ENCODE measurements at regions not wholly inside any gene's neighbourhood (a gene's known extent, or its start where the extent isn't known, plus 50 kb on each side); places are given as distances from the start of the nearest gene placed in this dataset.

GRCh38 chr13:112209711-112210110, 142.8 kb downstream of the SOX1 start:
- DNase-seq (no peak), ATAC-seq (no peak)
- intact Hi-C loops (cut with DNase I, micrococcal nuclease) = loop anchor here in 1 of 2 donors (5.0 kb wide), 1 partner anchor 107 kb away; no protein-coding TSS in a partner anchor
- TF ChIP-seq CTCF (IDR thresholded peaks at IDR 0.05) = no peak
- no peaks in the 10 kb centered on the region for H3K9me3 ChIP-seq
- peaks cover 3% of the 10 kb centered on the region for H3K4me1 ChIP-seq (ENCODE audit: low read depth)
- H3K4me3 ChIP-seq = no peak overlapping the region
- H3K36me3 ChIP-seq (ENCODE audit: low read depth) = no peaks in the 10 kb centered on the region

GRCh38 chr13:112210371-112210770, 143.4 kb downstream of the SOX1 start:
- no peak for TF ChIP-seq CTCF (IDR thresholded peaks at IDR 0.05)
- ATAC-seq (no peak), DNase-seq (no peak)
- H3K9me3 ChIP-seq = no peaks in the 10 kb centered on the region
- no peaks in the 10 kb centered on the region for H3K36me3 ChIP-seq (ENCODE audit: low read depth)
- intact Hi-C loops (cut with DNase I, micrococcal nuclease) = loop anchor here in 1 of 2 donors (5.0 kb wide), 1 partner anchor 108 kb away; no protein-coding TSS in a partner anchor
- H3K4me1 ChIP-seq (ENCODE audit: low read depth) = no peaks in the 10 kb centered on the region
- H3K4me3 ChIP-seq = no peak overlapping the region

GRCh38 chr13:112212533-112212932, 145.6 kb downstream of the SOX1 start:
- no peaks in the 10 kb centered on the region for H3K9me3 ChIP-seq
- no peak for DNase-seq
- H3K4me1 ChIP-seq (ENCODE audit: low read depth) = no peaks in the 10 kb centered on the region
- H3K36me3 ChIP-seq (ENCODE audit: low read depth) = no peaks in the 10 kb centered on the region
- intact Hi-C loops (cut with DNase I, micrococcal nuclease) = loop anchor here in 1 of 2 donors (5.0 kb wide), 1 partner anchor 110 kb away; no protein-coding TSS in a partner anchor
- no peak for ATAC-seq
- no peak for TF ChIP-seq CTCF (IDR thresholded peaks at IDR 0.05)
- no peak overlapping the region for H3K4me3 ChIP-seq

GRCh38 chr13:112213467-112214255, 146.7 kb downstream of the SOX1 start:
- Histone ChIP-seq H3K4me1 (ENCODE audit: low read depth) (no peaks in the 10 kb centered on the region), H3K9me3 (no peaks in the 10 kb centered on the region), H3K36me3 (ENCODE audit: low read depth) (no peaks in the 10 kb centered on the region), H3K4me3 (no peak overlapping the region)
- intact Hi-C loops (cut with DNase I, micrococcal nuclease) = loop anchor here in 1 of 2 donors (5.0 kb wide), 1 partner anchor 111 kb away; no protein-coding TSS in a partner anchor
- peak; percentile 99 for ATAC-seq
- peak; percentile 79 to 89 (median 86) for DNase-seq
- peak; percentile 13 for TF ChIP-seq CTCF (IDR thresholded peaks at IDR 0.05)

- DNase-seq (no peak), ATAC-seq (no peak)
- Histone ChIP-seq H3K4me3 (no peak overlapping the region), H3K9me3 (no peaks in the 10 kb centered on the region), H3K36me3 (ENCODE audit: low read depth) (no peaks in the 10 kb centered on the region), H3K4me1 (ENCODE audit: low read depth) (no peaks in the 10 kb centered on the region)
- TF ChIP-seq CTCF (IDR thresholded peaks at IDR 0.05) = no peak
- intact Hi-C loops (cut with DNase I, micrococcal nuclease) = no loop called here
Measured at GRCh38 chr13:112215871-112216270, 148.9 kb downstream of the SOX1 start.
